ENCODE measurements at regions not wholly inside any gene's neighbourhood (a gene's known extent, or its start where the extent isn't known, plus 50 kb on each side); places are given as distances from the start of the nearest gene placed in this dataset.

GRCh38 chr4:151859641-151860040, 98.8 kb upstream of the GATB start:
- TF ChIP-seq CTCF (conservative IDR thresholded peaks at IDR 0.05; ENCODE audit: low read length) (no peak), EZH2phosphoT487 (IDR thresholded peaks at IDR 0.05; ENCODE audit: borderline replicate concordance, low read depth, low read length) (no peak)

All from OCI-LY7 (cell line).